A673 (cell line): ENCODE measurements at regions not wholly inside any gene's neighbourhood (a gene's known extent, or its start where the extent isn't known, plus 50 kb on each side); places are given as distances from the start of the nearest gene placed in this dataset.
"Not testable (repeated sequence)": the region's sequence is repeated elsewhere in the genome, so short reads cannot be mapped to it uniquely, and the experiment has no call there.

Experiments used
- BruUV-seq: library from RNA; stranded (reverse); fragments of 400-500 nt; replicated peaks from 2 replicates; lab custom pipeline; 2021; lab: Mats Ljungman, UMichigan
- CTCF ChIA-PET: fragments of 300-600 bp; sonication (Branson Sonifier 250); formaldehyde crosslinking; loops from one replicate; lab custom pipeline; 2022; ENCODE audit warnings: antibody characterized with exemption; lab: Charles Lee
- POLR2A ChIA-PET: fragments of 300-600 bp; sonication (Branson Sonifier 250); formaldehyde crosslinking; loops from one replicate; lab custom pipeline; 2022; ENCODE audit warnings: antibody characterized with exemption; ENCODE audit not compliant: low non-redundant PET; lab: Charles Lee
- DNase-seq: peaks from one replicate; pipeline ENCODE4 v3.0.0-alpha.2; 2015; ENCODE audit warnings: low spot score
- H3K27ac ChIP-seq: fragments of 200-600 bp; sonication (generic); 2 replicates; pipeline ENCODE4 v1.5.1; 2016; ENCODE audit warnings: mixed run types, low read depth, mild to moderate bottlenecking, mixed read lengths, antibody characterized with exemption, low read length; ENCODE audit not compliant: poor library complexity, severe bottlenecking
- H3K27me3 ChIP-seq: fragments of 200-600 bp; sonication (generic); replicated peaks from 2 replicates; pipeline ENCODE4 v1.6.1; 2017; ENCODE audit warnings: mixed run types, low read depth, mild to moderate bottlenecking, mixed read lengths, antibody characterized with exemption, low read length; ENCODE audit not compliant: insufficient read depth, poor library complexity
- H3K36me3 ChIP-seq: fragments of 200-600 bp; sonication (generic); 2 replicates; pipeline ENCODE4 v1.6.1; 2016; ENCODE audit warnings: mixed run types, mild to moderate bottlenecking, mixed read lengths, antibody characterized with exemption, low read length; ENCODE audit not compliant: insufficient read depth, poor library complexity, severe bottlenecking
- H3K4me1 ChIP-seq: fragments of 200-600 bp; sonication (generic); 2 replicates; pipeline ENCODE4 v1.6.1; 2017; ENCODE audit warnings: mixed run types, mild to moderate bottlenecking, mixed read lengths, antibody characterized with exemption, low read length; ENCODE audit not compliant: insufficient read depth, poor library complexity, severe bottlenecking
- H3K4me3 ChIP-seq: fragments of 200-600 bp; sonication (generic); 2 replicates; pipeline ENCODE4 v1.5.1; 2016; ENCODE audit warnings: low read depth, mixed run types, mild to moderate bottlenecking, mixed read lengths, low read length; ENCODE audit not compliant: poor library complexity, severe bottlenecking
- H3K9me3 ChIP-seq: fragments of 200-600 bp; sonication (generic); 2 replicates; pipeline ENCODE4 v1.6.1; 2016; ENCODE audit warnings: mixed run types, low read depth, mild to moderate bottlenecking, mixed read lengths, antibody characterized with exemption, low read length; ENCODE audit not compliant: poor library complexity, severe bottlenecking
- EZH2 ChIP-seq: fragments of 200-600 bp; sonication (generic); IDR thresholded peaks from 2 replicates; pipeline ENCODE4 v1.6.1; 2017; ENCODE audit warnings: borderline replicate concordance, low read depth, mild to moderate bottlenecking, mixed read lengths, antibody characterized with exemption, low read length; ENCODE audit not compliant: poor library complexity, severe bottlenecking
- intact Hi-C: fragments of 100-400 bp; cut with micrococcal nuclease; formaldehyde crosslinking; loops from one replicate; pipeline ENCODE4 v1.10.0; 2022; ENCODE audit not compliant: unreplicated experiment
- TF ChIP-seq, protein P1 (sequence below): fragments of 300-800, 200-600 bp; sonication (generic); conservative IDR thresholded peaks from 2 replicates; pipeline ENCODE4 v1.5.1; 2017; ENCODE audit warnings: low read depth, mild to moderate bottlenecking, antibody characterized with exemption, low read length, moderate library complexity, mixed read lengths

DNA sequence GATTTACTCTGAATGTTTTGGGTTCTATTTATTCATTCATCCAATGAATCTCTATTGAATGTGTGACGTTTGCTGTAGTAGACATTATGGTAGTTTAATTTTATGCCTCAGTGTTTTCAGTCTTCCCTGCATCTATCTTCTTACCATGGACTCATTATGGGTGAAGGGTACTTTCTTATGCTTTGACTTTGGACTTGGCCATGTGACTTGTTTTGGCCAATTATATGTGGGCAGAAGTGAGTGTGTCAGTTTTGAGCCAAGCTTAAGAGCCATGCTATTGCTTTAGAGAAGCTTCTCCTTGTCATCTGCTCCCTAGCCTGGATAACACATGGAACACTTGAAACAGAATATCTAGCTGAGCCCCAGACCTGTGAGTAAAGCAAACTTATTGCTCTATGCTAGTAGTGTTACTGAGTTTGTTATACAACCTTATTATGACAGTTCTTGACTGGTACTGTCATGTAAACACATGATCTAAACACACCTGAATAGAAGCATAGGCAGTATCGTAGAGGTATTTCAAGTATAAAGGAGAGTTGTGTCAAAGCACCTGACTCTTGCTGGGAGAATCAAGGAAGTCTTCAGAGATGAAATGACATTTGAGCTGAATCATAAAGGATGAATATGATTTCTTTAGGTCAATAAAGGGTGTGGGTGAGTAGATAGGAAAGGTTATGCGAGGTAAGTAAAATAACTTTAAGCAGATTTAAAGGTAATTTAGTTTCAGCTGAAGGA is 128.4 kb downstream of the NAA11 start:
- H3K4me1 ChIP-seq: no peaks in the 10 kb centered on the region
- H3K4me3 ChIP-seq: no peak overlapping the region
- CTCF ChIA-PET: no interaction called here
- POLR2A ChIA-PET: no interaction called here
- no TSS peak for BruUV-seq
- DNase-seq: no peak
- intact Hi-C loops: no loop called here
- no peaks in the 10 kb centered on the region for H3K36me3 ChIP-seq
- no peak overlapping the region for H3K27ac ChIP-seq
- H3K27me3 ChIP-seq: no peaks in the 10 kb centered on the region
- no peaks in the 10 kb centered on the region for H3K9me3 ChIP-seq
- no peak for TF ChIP-seq EZH2
- TF ChIP-seq, protein P1, sequence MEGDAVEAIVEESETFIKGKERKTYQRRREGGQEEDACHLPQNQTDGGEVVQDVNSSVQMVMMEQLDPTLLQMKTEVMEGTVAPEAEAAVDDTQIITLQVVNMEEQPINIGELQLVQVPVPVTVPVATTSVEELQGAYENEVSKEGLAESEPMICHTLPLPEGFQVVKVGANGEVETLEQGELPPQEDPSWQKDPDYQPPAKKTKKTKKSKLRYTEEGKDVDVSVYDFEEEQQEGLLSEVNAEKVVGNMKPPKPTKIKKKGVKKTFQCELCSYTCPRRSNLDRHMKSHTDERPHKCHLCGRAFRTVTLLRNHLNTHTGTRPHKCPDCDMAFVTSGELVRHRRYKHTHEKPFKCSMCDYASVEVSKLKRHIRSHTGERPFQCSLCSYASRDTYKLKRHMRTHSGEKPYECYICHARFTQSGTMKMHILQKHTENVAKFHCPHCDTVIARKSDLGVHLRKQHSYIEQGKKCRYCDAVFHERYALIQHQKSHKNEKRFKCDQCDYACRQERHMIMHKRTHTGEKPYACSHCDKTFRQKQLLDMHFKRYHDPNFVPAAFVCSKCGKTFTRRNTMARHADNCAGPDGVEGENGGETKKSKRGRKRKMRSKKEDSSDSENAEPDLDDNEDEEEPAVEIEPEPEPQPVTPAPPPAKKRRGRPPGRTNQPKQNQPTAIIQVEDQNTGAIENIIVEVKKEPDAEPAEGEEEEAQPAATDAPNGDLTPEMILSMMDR: no peak

DNA sequence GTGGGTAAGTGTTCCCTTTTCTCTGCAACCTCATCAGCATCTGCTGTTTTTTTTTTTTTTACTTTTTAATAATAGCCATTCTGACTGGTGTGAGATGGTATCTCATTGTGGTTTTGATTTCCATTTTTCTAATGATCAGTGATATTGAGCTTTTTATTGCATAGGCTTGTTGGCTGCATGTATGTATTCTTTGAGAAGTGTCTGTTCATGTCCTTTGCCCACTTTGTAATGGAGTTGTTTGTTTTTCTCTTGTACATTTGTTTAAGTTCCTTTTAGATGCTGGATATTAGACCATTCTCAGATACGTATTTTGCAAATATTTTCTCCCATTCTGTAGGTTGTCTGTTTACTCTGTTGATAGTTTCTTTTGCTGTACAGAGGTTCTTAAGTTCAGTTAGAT is 134.6 kb downstream of the NAA11 start:
- H3K36me3 ChIP-seq, BruUV-seq, H3K4me1 ChIP-seq, H3K27ac ChIP-seq, H3K4me3 ChIP-seq, intact Hi-C loops, DNase-seq, POLR2A ChIA-PET, H3K9me3 ChIP-seq, CTCF ChIA-PET, H3K27me3 ChIP-seq: not testable (repeated sequence)

DNA sequence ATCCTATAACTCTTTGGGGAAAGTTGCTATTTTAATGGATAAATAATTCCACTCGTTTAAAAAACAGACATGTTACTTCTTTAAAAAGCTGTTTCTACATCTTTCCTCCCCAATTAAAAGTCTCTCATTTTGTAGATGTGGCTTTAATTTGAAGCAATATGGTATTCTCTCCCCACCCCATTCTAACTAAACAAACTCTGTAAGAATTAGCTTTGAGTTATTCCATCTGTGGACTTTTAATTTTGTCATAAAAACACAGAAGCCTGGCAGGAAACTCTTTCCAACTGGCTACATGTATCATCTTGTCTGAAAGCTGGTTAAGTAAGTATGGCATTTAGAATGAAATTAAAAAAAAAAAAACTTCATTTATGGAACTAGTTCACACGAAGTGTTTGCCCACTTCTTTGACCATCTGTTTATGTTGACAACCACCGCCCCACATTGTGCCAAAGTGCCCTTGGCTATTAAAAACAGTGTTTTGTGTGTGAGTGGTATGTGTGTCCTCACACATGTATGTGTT is 140.3 kb downstream of the NAA11 start:
- CTCF ChIA-PET: no interaction called here

More for the DNA sequence above, 140.3 kb downstream of the NAA11 start:
- TF ChIP-seq, protein P1: no peak
- no peak for TF ChIP-seq EZH2
- H3K4me1 ChIP-seq: no peaks in the 10 kb centered on the region
- no peaks in the 10 kb centered on the region for H3K27me3 ChIP-seq
- H3K9me3 ChIP-seq: no peaks in the 10 kb centered on the region
- no peak overlapping the region for H3K4me3 ChIP-seq
- intact Hi-C loops: no loop called here
- DNase-seq: no peak
- H3K27ac ChIP-seq: no peak overlapping the region
- BruUV-seq: no TSS peak
- POLR2A ChIA-PET: no interaction called here
- no peaks in the 10 kb centered on the region for H3K36me3 ChIP-seq
